Hematopoietic multipotent progenitor cell (in vitro differentiated cells): ENCODE measurements at regions not wholly inside any gene's neighbourhood (a gene's known extent, or its start where the extent isn't known, plus 50 kb on each side); places are given as distances from the start of the nearest gene placed in this dataset.
A peak's percentile ranks its signal among the peaks of the same experiment; 100 is the strongest.
"Not testable (repeated sequence)": the region's sequence is repeated elsewhere in the genome, so short reads cannot be mapped to it uniquely, and the experiment has no call there.

Experiments
- DNase-seq, 3 donors: peaks; one replicate each; pipeline ENCODE4 v3.0.0-alpha.2; 2011 to 2015; ENCODE audit warnings: low read depth in 2 of 3, low spot score in 2 of 3

GRCh38 chr13:72657379-72657778 lies 70.0 kb downstream of the MZT1 start:
- no peak for DNase-seq

- DNase-seq = no peak
Observed at GRCh38 chr13:72656357-72656756, 71.1 kb downstream of the MZT1 start.

- DNase-seq = no peak
Observed at GRCh38 chr13:72653506-72653905, 73.9 kb downstream of the MZT1 start.

- peak in 2 of 3 donors; percentile 29 to 66 for DNase-seq
Observed at GRCh38 chr13:72652681-72653080, 74.7 kb downstream of the MZT1 start.

- peak in 2 of 3 donors; percentile 10 to 19 for DNase-seq
Observed at GRCh38 chr13:72651144-72651543, 76.3 kb downstream of the MZT1 start.

- no peak for DNase-seq
Observed at GRCh38 chr13:72650051-72650700, 77.3 kb downstream of the MZT1 start.

- DNase-seq = no peak
Observed at GRCh38 chr13:72648513-72649065, 78.8 kb downstream of the MZT1 start.

- no peak for DNase-seq
Observed at GRCh38 chr13:72647422-72647821, 80.0 kb downstream of the MZT1 start.

GRCh38 chr13:72645521-72645920 lies 81.9 kb downstream of the MZT1 start:
- DNase-seq = no peak

GRCh38 chr13:72643311-72643989 lies 84.0 kb downstream of the MZT1 start:
- DNase-seq = peak; percentile 1 to 75 (median 37)

- no peak for DNase-seq
Observed at GRCh38 chr13:72639377-72639776, 88.1 kb downstream of the MZT1 start.

GRCh38 chr13:72638059-72638815 lies 89.2 kb downstream of the MZT1 start:
- DNase-seq = no peak

- DNase-seq = no peak
Observed at GRCh38 chr13:72637561-72637960, 89.9 kb downstream of the MZT1 start.

- no peak for DNase-seq
Observed at GRCh38 chr13:72634859-72635258, 92.6 kb downstream of the MZT1 start.

- DNase-seq = no peak
Observed at GRCh38 chr13:72622546-72622945, 104.9 kb downstream of the MZT1 start.

GRCh38 chr13:72620874-72621273 lies 106.6 kb downstream of the MZT1 start:
- peak in 1 of 3 donors; percentile 5 for DNase-seq

GRCh38 chr13:72617951-72618350 lies 109.5 kb downstream of the MZT1 start:
- DNase-seq = no peak

GRCh38 chr13:72617186-72617585 lies 110.2 kb downstream of the MZT1 start:
- DNase-seq = no peak

- DNase-seq = not testable (repeated sequence)
Observed at GRCh38 chr13:72610251-72610891, 117.1 kb downstream of the MZT1 start.

- DNase-seq = no peak
Observed at GRCh38 chr13:72599178-72599743, 128.2 kb downstream of the MZT1 start.
